Loucy (cell line): ENCODE measurements at regions not wholly inside any gene's neighbourhood (a gene's known extent, or its start where the extent isn't known, plus 50 kb on each side); places are given as distances from the start of the nearest gene placed in this dataset.

Source experiments
- H2AFZ ChIP-seq: fragments of 200-600 bp; sonication (generic); 2 replicates; pipeline ENCODE4 v1.6.0; 2016; ENCODE audit warnings: antibody characterized with exemption, mild to moderate bottlenecking, low read length, moderate library complexity
- H3F3A ChIP-seq: fragments of 200-600 bp; 2 replicates; pipeline ENCODE4 v1.6.0; 2016; ENCODE audit warnings: antibody characterized with exemption, low read depth, mild to moderate bottlenecking
- H3K27me3 ChIP-seq: fragments of 200-600 bp; sonication (generic); 2 replicates; pipeline ENCODE4 v1.6.1; 2014; ENCODE audit warnings: low read length, mild to moderate bottlenecking; ENCODE audit not compliant: insufficient read depth, poor library complexity, severe bottlenecking
- H3K36me3 ChIP-seq: fragments of 200-600 bp; sonication (generic); 2 replicates; pipeline ENCODE4 v1.6.1; 2016; ENCODE audit warnings: low read length; ENCODE audit not compliant: insufficient read depth
- H3K4me1 ChIP-seq: fragments of 200-600 bp; sonication (generic); 2 replicates; pipeline ENCODE4 v1.5.1; 2014; ENCODE audit warnings: low read length, mild to moderate bottlenecking; ENCODE audit not compliant: insufficient read depth, poor library complexity, severe bottlenecking
- H3K4me2 ChIP-seq: fragments of 200-600 bp; sonication (generic); 2 replicates; pipeline ENCODE4 v1.6.0; 2014; ENCODE audit warnings: antibody characterized with exemption, low read length, low read depth, mild to moderate bottlenecking; ENCODE audit not compliant: poor library complexity, severe bottlenecking
- H3K4me3 ChIP-seq: fragments of 200-600 bp; sonication (generic); 2 replicates; pipeline ENCODE4 v1.5.1; 2014; ENCODE audit warnings: low read length, mild to moderate bottlenecking, mixed read lengths; ENCODE audit not compliant: poor library complexity, severe bottlenecking
- H3K79me2 ChIP-seq: fragments of 200-600 bp; sonication (generic); 2 replicates; pipeline ENCODE4 v1.6.1; 2014; ENCODE audit warnings: low read length; ENCODE audit not compliant: insufficient read depth
- H3K9ac ChIP-seq: fragments of 200-600 bp; sonication (generic); 2 replicates; pipeline ENCODE4 v1.6.0; 2014; ENCODE audit warnings: mild to moderate bottlenecking, low read depth, low read length, moderate library complexity; ENCODE audit not compliant: poor library complexity, severe bottlenecking
- H3K9me2 ChIP-seq: fragments of 200-600 bp; sonication (generic); replicated peaks from 2 replicates; pipeline ENCODE4 v1.6.1; 2016; ENCODE audit warnings: low read depth, low read length, mixed read lengths
- H3K9me3 ChIP-seq: fragments of 200-600 bp; sonication (generic); 2 replicates; pipeline ENCODE4 v1.6.1; 2014; ENCODE audit warnings: mild to moderate bottlenecking, antibody characterized with exemption, low read length, low read depth; ENCODE audit not compliant: insufficient read depth
- H4K20me1 ChIP-seq: fragments of 200-600 bp; sonication (generic); 2 replicates; pipeline ENCODE4 v1.6.0; 2014; ENCODE audit warnings: antibody characterized with exemption, low read length, mild to moderate bottlenecking; ENCODE audit not compliant: insufficient read depth, poor library complexity, severe bottlenecking
- EZH2phosphoT487 ChIP-seq: fragments of 200-600 bp; IDR thresholded peaks from 2 replicates; pipeline ENCODE4 v1.6.1; 2018; ENCODE audit warnings: antibody characterized with exemption, mild to moderate bottlenecking, moderate library complexity, borderline replicate concordance
- TF ChIP-seq, protein P1 (sequence below): fragments of 200-600 bp; sonication (generic); conservative IDR thresholded peaks from 2 replicates; pipeline ENCODE4 v1.5.1; 2014; ENCODE audit warnings: mild to moderate bottlenecking, antibody characterized with exemption, low read length

- TF ChIP-seq EZH2phosphoT487, result no peak
- TF ChIP-seq, protein P1, sequence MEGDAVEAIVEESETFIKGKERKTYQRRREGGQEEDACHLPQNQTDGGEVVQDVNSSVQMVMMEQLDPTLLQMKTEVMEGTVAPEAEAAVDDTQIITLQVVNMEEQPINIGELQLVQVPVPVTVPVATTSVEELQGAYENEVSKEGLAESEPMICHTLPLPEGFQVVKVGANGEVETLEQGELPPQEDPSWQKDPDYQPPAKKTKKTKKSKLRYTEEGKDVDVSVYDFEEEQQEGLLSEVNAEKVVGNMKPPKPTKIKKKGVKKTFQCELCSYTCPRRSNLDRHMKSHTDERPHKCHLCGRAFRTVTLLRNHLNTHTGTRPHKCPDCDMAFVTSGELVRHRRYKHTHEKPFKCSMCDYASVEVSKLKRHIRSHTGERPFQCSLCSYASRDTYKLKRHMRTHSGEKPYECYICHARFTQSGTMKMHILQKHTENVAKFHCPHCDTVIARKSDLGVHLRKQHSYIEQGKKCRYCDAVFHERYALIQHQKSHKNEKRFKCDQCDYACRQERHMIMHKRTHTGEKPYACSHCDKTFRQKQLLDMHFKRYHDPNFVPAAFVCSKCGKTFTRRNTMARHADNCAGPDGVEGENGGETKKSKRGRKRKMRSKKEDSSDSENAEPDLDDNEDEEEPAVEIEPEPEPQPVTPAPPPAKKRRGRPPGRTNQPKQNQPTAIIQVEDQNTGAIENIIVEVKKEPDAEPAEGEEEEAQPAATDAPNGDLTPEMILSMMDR, result no peak
- no peaks in the 10 kb centered on the region for H3K4me1 ChIP-seq
- H3F3A ChIP-seq, result no peaks in the 10 kb centered on the region
- H3K79me2 ChIP-seq, result no peaks in the 10 kb centered on the region
- no peak overlapping the region for H3K4me2 ChIP-seq
- H3K9me2 ChIP-seq, result no peaks in the 10 kb centered on the region
- H3K9ac ChIP-seq, result no peak overlapping the region
- no peaks in the 10 kb centered on the region for H3K27me3 ChIP-seq
- no peaks in the 10 kb centered on the region for H4K20me1 ChIP-seq
- H2AFZ ChIP-seq, result no peak overlapping the region
- H3K4me3 ChIP-seq, result no peak overlapping the region
- no peaks in the 10 kb centered on the region for H3K9me3 ChIP-seq
- H3K36me3 ChIP-seq, result no peaks in the 10 kb centered on the region
Measured at GRCh38 chr13:87944038-87944437, 272.9 kb downstream of the SLITRK5 start.

DNA sequence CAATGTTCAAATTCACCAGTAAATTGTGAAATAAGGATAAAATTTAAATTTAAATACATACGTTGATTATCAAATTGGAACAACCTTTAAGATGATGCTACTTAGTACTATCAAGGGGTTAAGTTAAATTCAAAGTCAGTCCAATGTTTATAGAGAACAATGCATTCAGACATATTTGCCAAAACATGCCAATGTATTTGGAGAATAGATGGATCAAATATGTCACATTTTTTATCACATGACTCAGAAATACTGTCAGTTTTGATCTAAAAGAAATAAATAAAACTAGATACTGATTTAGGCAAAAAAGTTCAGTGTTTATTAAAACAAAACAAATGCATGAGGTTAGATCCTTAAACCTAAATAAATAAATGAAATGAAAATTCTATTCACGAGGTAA is 281.2 kb downstream of the SLITRK5 start:
- no peaks in the 10 kb centered on the region for H3K79me2 ChIP-seq
- H3K9me3 ChIP-seq, result no peaks in the 10 kb centered on the region
- no peak overlapping the region for H3K9ac ChIP-seq
- no peaks in the 10 kb centered on the region for H3K36me3 ChIP-seq
- no peak overlapping the region for H3K4me3 ChIP-seq
- H3K9me2 ChIP-seq, result no peaks in the 10 kb centered on the region
- H3K4me2 ChIP-seq, result no peak overlapping the region
- no peaks in the 10 kb centered on the region for H4K20me1 ChIP-seq
- no peaks in the 10 kb centered on the region for H3K27me3 ChIP-seq
- H3F3A ChIP-seq, result no peaks in the 10 kb centered on the region
- H3K4me1 ChIP-seq, result no peaks in the 10 kb centered on the region
- TF ChIP-seq EZH2phosphoT487, result no peak
- TF ChIP-seq, protein P1, result no peak
- H2AFZ ChIP-seq, result no peak overlapping the region

DNA sequence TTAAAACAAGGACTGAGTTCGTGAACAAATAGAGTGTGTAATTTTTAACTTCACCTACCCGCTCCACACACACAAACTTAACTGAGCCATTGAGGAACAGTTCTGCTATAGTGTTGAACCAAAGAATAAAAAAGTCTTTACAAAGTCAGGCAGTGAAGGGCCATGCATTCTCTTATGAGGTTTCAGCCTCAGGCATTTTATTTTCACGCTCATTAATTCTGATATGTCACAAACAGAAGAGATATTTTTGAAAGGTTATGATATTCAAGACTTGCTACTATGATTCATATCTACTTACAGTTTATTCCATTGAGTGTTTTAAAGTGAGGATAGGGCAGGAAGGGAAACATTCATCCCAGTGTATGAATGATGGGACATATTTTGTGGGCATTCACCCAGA is 282.2 kb downstream of the SLITRK5 start:
- Histone ChIP-seq H3K4me3 (no peak overlapping the region), H3K79me2 (no peaks in the 10 kb centered on the region), H3K4me1 (no peaks in the 10 kb centered on the region), H3K27me3 (no peaks in the 10 kb centered on the region), H3F3A (no peaks in the 10 kb centered on the region), H3K9ac (no peak overlapping the region), H3K9me3 (no peaks in the 10 kb centered on the region), H2AFZ (no peak overlapping the region), H4K20me1 (no peaks in the 10 kb centered on the region), H3K9me2 (no peaks in the 10 kb centered on the region), H3K4me2 (no peak overlapping the region), H3K36me3 (no peaks in the 10 kb centered on the region)
- TF ChIP-seq, protein P1, result no peak
- TF ChIP-seq EZH2phosphoT487, result no peak
